ENCODE measurements at regions not wholly inside any gene's neighbourhood (a gene's known extent, or its start where the extent isn't known, plus 50 kb on each side); places are given as distances from the start of the nearest gene placed in this dataset.
A peak's percentile ranks its signal among the peaks of the same experiment; 100 is the strongest.
"Not testable (repeated sequence)": the region's sequence is repeated elsewhere in the genome, so short reads cannot be mapped to it uniquely, and the experiment has no call there.

DNA sequence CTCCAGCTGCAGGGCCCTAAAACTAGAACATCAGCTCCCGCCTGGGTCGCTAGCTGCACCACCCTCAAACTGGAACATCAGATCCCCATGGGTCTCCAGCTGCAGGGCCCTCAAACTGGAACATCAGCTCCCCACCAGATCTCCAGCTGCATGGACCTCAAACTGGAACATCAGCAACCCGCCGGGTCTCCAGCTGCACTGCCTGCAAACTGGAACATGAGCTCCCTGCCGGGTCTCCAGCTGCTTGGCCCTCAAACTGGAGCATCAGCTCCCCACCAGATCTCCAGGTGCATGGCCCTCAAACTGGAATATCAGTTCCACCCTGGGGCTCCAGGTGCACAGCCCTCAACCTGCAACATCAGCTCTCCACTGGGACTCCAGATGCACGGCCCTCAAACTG lies 82.7 kb downstream of the TFRC start:
- H3K27ac ChIP-seq; DNase-seq; H3K4me1 ChIP-seq; intact Hi-C loops (cut with DNase I; ENCODE audit: low total_unique reads); in situ Hi-C loops (cut with MboI; ENCODE audit: low sequenced_read_pairs in 4 of 4); H3K36me3 ChIP-seq; H3K9me3 ChIP-seq; H3K4me3 ChIP-seq; ATAC-seq: not testable (repeated sequence)
- peaks cover 8 to 17% (median 15%) of the 10 kb centered on the region in 3 donors for H3K27me3 ChIP-seq

- in situ Hi-C loops (cut with MboI; ENCODE audit: low sequenced_read_pairs in 4 of 4); intact Hi-C loops (cut with DNase I; ENCODE audit: low total_unique reads); H3K9me3 ChIP-seq; H3K27ac ChIP-seq; ATAC-seq; H3K4me3 ChIP-seq; H3K4me1 ChIP-seq; DNase-seq; H3K36me3 ChIP-seq: not testable (repeated sequence)
- H3K27me3 ChIP-seq: peaks cover 8 to 17% (median 15%) of the 10 kb centered on the region in 3 donors
Observed at GRCh38 chr3:195996314-195996713, 85.6 kb downstream of the TFRC start.

DNA sequence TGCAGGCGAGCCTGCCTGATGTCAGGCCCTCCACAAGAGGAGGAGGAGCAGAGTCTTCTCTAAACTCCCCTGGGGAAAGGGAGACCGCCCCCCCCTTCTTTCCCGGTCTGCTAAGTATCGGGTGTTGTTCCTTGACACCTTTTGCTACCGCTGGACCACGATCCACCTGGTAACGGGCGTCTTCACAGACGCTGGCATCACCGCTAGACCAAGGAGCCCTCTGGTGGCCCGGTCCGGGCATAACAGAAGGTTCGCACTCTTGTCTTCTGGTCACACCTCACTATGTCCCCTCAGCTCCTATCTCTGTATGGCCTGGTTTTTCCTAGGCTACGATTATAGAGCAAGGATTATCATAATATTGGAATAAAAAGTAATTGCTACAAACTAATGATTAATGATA lies 86.0 kb upstream of the TNK2 start:
- intact Hi-C loops (cut with DNase I; ENCODE audit: low total_unique reads); in situ Hi-C loops (cut with MboI; ENCODE audit: low sequenced_read_pairs in 4 of 4); H3K27ac ChIP-seq; H3K4me3 ChIP-seq; H3K9me3 ChIP-seq; H3K27me3 ChIP-seq; ATAC-seq; H3K4me1 ChIP-seq; H3K36me3 ChIP-seq: not testable (repeated sequence)
- DNase-seq: peak in 1 of 2 donors; percentile 54
- peak in 2 of 5 experiments; percentile 5 to 29 for TF ChIP-seq CTCF (IDR thresholded peaks at IDR 0.05 in 4 of 5, conservative IDR thresholded peaks at IDR 0.05 in 1 of 5)

DNA sequence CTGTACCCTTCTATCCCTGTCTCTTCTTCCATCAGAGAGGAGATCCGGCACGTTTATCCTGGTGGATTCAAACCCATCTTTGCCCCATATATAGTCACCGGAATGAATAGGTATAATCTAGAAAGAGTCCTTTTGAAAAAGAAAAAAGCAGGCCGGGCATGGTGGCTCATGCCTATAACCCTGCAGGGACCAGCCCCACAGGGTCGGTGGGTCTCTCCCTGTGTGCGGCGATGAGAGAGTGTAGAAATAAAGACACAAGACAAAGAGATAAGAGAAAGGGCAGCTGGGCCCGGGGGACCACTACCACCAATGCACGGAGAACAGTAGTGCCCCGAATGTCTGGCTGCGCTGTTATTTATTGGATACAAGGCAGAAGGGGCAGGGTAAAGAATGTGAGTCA lies 85.3 kb upstream of the TNK2 start:
- in situ Hi-C loops (cut with MboI; ENCODE audit: low sequenced_read_pairs in 4 of 4); intact Hi-C loops (cut with DNase I; ENCODE audit: low total_unique reads); ATAC-seq; DNase-seq; H3K27me3 ChIP-seq; H3K4me1 ChIP-seq; H3K9me3 ChIP-seq; H3K27ac ChIP-seq; H3K4me3 ChIP-seq; H3K36me3 ChIP-seq: not testable (repeated sequence)

- intact Hi-C loops (cut with DNase I; ENCODE audit: low total_unique reads); H3K9me3 ChIP-seq; in situ Hi-C loops (cut with MboI; ENCODE audit: low sequenced_read_pairs in 4 of 4); H3K27me3 ChIP-seq; ATAC-seq; H3K4me1 ChIP-seq; H3K4me3 ChIP-seq; H3K27ac ChIP-seq; DNase-seq; H3K36me3 ChIP-seq: not testable (repeated sequence)
Observed at GRCh38 chr3:195992956-195993595, 84.7 kb upstream of the TNK2 start.

GRCh38 chr3:195991986-195992385 lies 83.6 kb upstream of the TNK2 start:
- H3K27ac ChIP-seq; intact Hi-C loops (cut with DNase I; ENCODE audit: low total_unique reads); ATAC-seq; H3K4me3 ChIP-seq; DNase-seq; H3K36me3 ChIP-seq; H3K9me3 ChIP-seq; H3K27me3 ChIP-seq; H3K4me1 ChIP-seq; in situ Hi-C loops (cut with MboI; ENCODE audit: low sequenced_read_pairs in 4 of 4): not testable (repeated sequence)

- H3K9me3 ChIP-seq; DNase-seq; intact Hi-C loops (cut with DNase I; ENCODE audit: low total_unique reads); H3K4me1 ChIP-seq; ATAC-seq; in situ Hi-C loops (cut with MboI; ENCODE audit: low sequenced_read_pairs in 4 of 4); H3K36me3 ChIP-seq; H3K27me3 ChIP-seq: not testable (repeated sequence)
- peak overlapping the region in 1 of 4 donors; percentile 97 for H3K27ac ChIP-seq
- H3K4me3 ChIP-seq: peak overlapping the region in 1 of 4 donors; percentile 72
Observed at GRCh38 chr3:195991243-195991642, 82.9 kb upstream of the TNK2 start.

DNA sequence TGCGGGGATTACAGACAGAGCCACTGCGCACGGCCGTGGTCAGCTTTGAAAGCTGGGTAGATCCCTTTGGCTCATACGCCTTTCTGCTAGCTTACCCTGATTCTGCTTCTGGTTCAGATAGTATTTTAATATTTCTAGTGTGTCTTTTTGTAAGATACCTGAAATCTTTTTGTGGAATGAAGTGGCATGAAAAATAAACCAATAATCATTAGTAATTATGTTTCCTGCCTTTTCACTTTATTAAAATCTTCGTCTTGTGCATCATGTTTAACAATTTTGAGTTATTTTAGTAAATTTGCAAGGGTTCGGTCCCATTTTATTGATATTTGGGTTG lies 82.5 kb upstream of the TNK2 start:
- in situ Hi-C loops (cut with MboI; ENCODE audit: low sequenced_read_pairs in 4 of 4); H3K36me3 ChIP-seq; H3K4me1 ChIP-seq; H3K9me3 ChIP-seq; H3K27me3 ChIP-seq; DNase-seq; ATAC-seq; intact Hi-C loops (cut with DNase I; ENCODE audit: low total_unique reads): not testable (repeated sequence)
- Histone ChIP-seq H3K4me3 (peak overlapping the region; percentile 64 to 100 (median 84)), H3K27ac (peak overlapping the region; percentile 83 to 97 (median 89))
